ENCODE measurements at regions not wholly inside any gene's neighbourhood (a gene's known extent, or its start where the extent isn't known, plus 50 kb on each side); places are given as distances from the start of the nearest gene placed in this dataset.

GRCh38 chr1:94654919-94655318 is 113.4 kb upstream of the F3 start:
- Histone ChIP-seq H3K79me1 (ENCODE audit: low read depth, low read length) (no peaks in the 10 kb centered on the region), H3K14ac (ENCODE audit: low read length) (no peak overlapping the region), H2AFZ (ENCODE audit: low read length) (no peak overlapping the region), H4K8ac (ENCODE audit: low read depth, low read length) (no peak overlapping the region), H2BK15ac (ENCODE audit: low read length) (no peak overlapping the region), H3K18ac (ENCODE audit: low read length) (no peak overlapping the region), H3K4me2 (ENCODE audit: insufficient read depth, low read length, poor library complexity, severe bottlenecking) (no peak overlapping the region), H3K4ac (ENCODE audit: low read length) (no peak overlapping the region), H2BK5ac (ENCODE audit: low read length) (no peak overlapping the region), H2BK120ac (ENCODE audit: low read depth, low read length) (no peak overlapping the region), H2AK5ac (ENCODE audit: low read depth, low read length) (no peak overlapping the region), H3K9me3 (replicated peaks in 1 of 2; ENCODE audit: control insufficient read depth in 2 of 2, insufficient read depth in 1 of 2, low read depth in 1 of 2, low read length in 2 of 2) (peaks cover 0 to 3% of the 10 kb centered on the region in 2 donors), H3K4me1 (ENCODE audit: control insufficient read depth in 2 of 2, insufficient read depth in 1 of 2, low read depth in 1 of 2, low read length in 2 of 2) (peaks cover 0 to 15% of the 10 kb centered on the region in 2 donors), H2BK12ac (ENCODE audit: low read length) (peak overlapping the region; percentile 16), H3K36me3 (replicated peaks in 1 of 2; ENCODE audit: control insufficient read depth in 2 of 2, insufficient read depth in 2 of 2, low read length in 2 of 2) (no peaks in the 10 kb centered on the region), H3K9ac (ENCODE audit: low read depth, low read length, poor library complexity) (no peak overlapping the region), H3K23ac (ENCODE audit: low read depth, low read length, poor library complexity) (no peak overlapping the region), H3K27me3 (ENCODE audit: control insufficient read depth in 3 of 3, insufficient read depth in 3 of 3, low read depth in 1 of 3, low read length in 3 of 3) (no peaks in the 10 kb centered on the region), H3K27ac (replicated peaks; ENCODE audit: low read length) (no peak overlapping the region), H4K91ac (ENCODE audit: low read depth, low read length, poor library complexity) (no peak overlapping the region), H3K4me3 (ENCODE audit: low read length in 2 of 2) (no peak overlapping the region)
- WGBS, 2 donors (ENCODE audit: extremely low coverage in 2 of 2, insufficient read length in 2 of 2, insufficient replicate concordance in 1 of 2) = no CpG with 5 or more reads among the region's 4 CpGs
- no peak for DNase-seq (ENCODE audit: low spot score)

DNA sequence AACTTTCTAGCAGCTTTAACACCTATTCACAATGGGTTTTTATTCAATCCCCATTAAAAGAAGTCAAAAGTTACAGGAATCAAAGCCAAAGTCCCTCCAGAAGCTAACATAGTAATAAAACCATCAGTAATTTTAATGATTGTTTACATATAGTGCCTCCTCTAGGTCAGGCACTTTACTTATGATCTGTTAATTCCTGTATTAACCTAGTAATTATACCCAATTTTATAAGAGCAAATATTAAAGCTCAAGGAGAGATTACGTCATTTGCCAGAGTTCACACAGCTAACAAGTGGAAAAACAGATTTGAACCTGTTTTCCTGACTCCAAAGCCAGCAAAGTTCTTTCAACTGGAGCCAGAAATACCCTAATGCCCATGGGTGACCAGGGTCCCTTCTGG is 112.9 kb upstream of the F3 start:
- peaks cover 0 to 3% of the 10 kb centered on the region in 2 donors for H3K9me3 ChIP-seq (replicated peaks in 1 of 2; ENCODE audit: control insufficient read depth in 2 of 2, insufficient read depth in 1 of 2, low read depth in 1 of 2, low read length in 2 of 2)
- H2BK120ac ChIP-seq (ENCODE audit: low read depth, low read length) = no peak overlapping the region
- H3K4ac ChIP-seq (ENCODE audit: low read length) = no peak overlapping the region
- no peak overlapping the region for H3K23ac ChIP-seq (ENCODE audit: low read depth, low read length, poor library complexity)
- H3K36me3 ChIP-seq (replicated peaks in 1 of 2; ENCODE audit: control insufficient read depth in 2 of 2, insufficient read depth in 2 of 2, low read length in 2 of 2) = no peaks in the 10 kb centered on the region
- DNase-seq (ENCODE audit: low spot score) = no peak
- peaks cover 0 to 15% of the 10 kb centered on the region in 2 donors for H3K4me1 ChIP-seq (ENCODE audit: control insufficient read depth in 2 of 2, insufficient read depth in 1 of 2, low read depth in 1 of 2, low read length in 2 of 2)
- H4K8ac ChIP-seq (ENCODE audit: low read depth, low read length) = no peak overlapping the region
- H3K79me1 ChIP-seq (ENCODE audit: low read depth, low read length) = no peaks in the 10 kb centered on the region
- H2BK5ac ChIP-seq (ENCODE audit: low read length) = no peak overlapping the region
- H2BK12ac ChIP-seq (ENCODE audit: low read length) = no peak overlapping the region
- no peak overlapping the region for H3K9ac ChIP-seq (ENCODE audit: low read depth, low read length, poor library complexity)
- no peak overlapping the region for H3K18ac ChIP-seq (ENCODE audit: low read length)
- H3K27me3 ChIP-seq (ENCODE audit: control insufficient read depth in 3 of 3, insufficient read depth in 3 of 3, low read depth in 1 of 3, low read length in 3 of 3) = no peaks in the 10 kb centered on the region
- H2BK15ac ChIP-seq (ENCODE audit: low read length) = no peak overlapping the region
- no peak overlapping the region for H3K4me2 ChIP-seq (ENCODE audit: insufficient read depth, low read length, poor library complexity, severe bottlenecking)
- H2AFZ ChIP-seq (ENCODE audit: low read length) = no peak overlapping the region
- no peak overlapping the region for H4K91ac ChIP-seq (ENCODE audit: low read depth, low read length, poor library complexity)
- no peak overlapping the region for H3K27ac ChIP-seq (replicated peaks; ENCODE audit: low read length)
- no peak overlapping the region for H3K14ac ChIP-seq (ENCODE audit: low read length)
- H3K4me3 ChIP-seq (ENCODE audit: low read length in 2 of 2) = no peak overlapping the region
- no peak overlapping the region for H2AK5ac ChIP-seq (ENCODE audit: low read depth, low read length)
- no CpG with 5 or more reads among the region's 1 CpG for WGBS, 2 donors (ENCODE audit: extremely low coverage in 2 of 2, insufficient read length in 2 of 2, insufficient replicate concordance in 1 of 2)

GRCh38 chr1:94654031-94654430 is 112.5 kb upstream of the F3 start:
- Histone ChIP-seq H3K4me1 (ENCODE audit: control insufficient read depth in 2 of 2, insufficient read depth in 1 of 2, low read depth in 1 of 2, low read length in 2 of 2) (peaks cover 0 to 15% of the 10 kb centered on the region in 2 donors), H2BK120ac (ENCODE audit: low read depth, low read length) (no peak overlapping the region), H3K9ac (ENCODE audit: low read depth, low read length, poor library complexity) (no peak overlapping the region), H3K18ac (ENCODE audit: low read length) (no peak overlapping the region), H2AK5ac (ENCODE audit: low read depth, low read length) (no peak overlapping the region), H2BK12ac (ENCODE audit: low read length) (no peak overlapping the region), H3K27me3 (ENCODE audit: control insufficient read depth in 3 of 3, insufficient read depth in 3 of 3, low read depth in 1 of 3, low read length in 3 of 3) (no peaks in the 10 kb centered on the region), H3K79me1 (ENCODE audit: low read depth, low read length) (no peaks in the 10 kb centered on the region), H3K36me3 (replicated peaks in 1 of 2; ENCODE audit: control insufficient read depth in 2 of 2, insufficient read depth in 2 of 2, low read length in 2 of 2) (no peaks in the 10 kb centered on the region), H4K8ac (ENCODE audit: low read depth, low read length) (no peak overlapping the region), H3K4me2 (ENCODE audit: insufficient read depth, low read length, poor library complexity, severe bottlenecking) (no peak overlapping the region), H3K4me3 (ENCODE audit: low read length in 2 of 2) (no peak overlapping the region), H2BK15ac (ENCODE audit: low read length) (no peak overlapping the region), H3K27ac (replicated peaks; ENCODE audit: low read length) (no peak overlapping the region), H4K91ac (ENCODE audit: low read depth, low read length, poor library complexity) (no peak overlapping the region), H2AFZ (ENCODE audit: low read length) (no peak overlapping the region), H3K23ac (ENCODE audit: low read depth, low read length, poor library complexity) (no peak overlapping the region), H3K9me3 (replicated peaks in 1 of 2; ENCODE audit: control insufficient read depth in 2 of 2, insufficient read depth in 1 of 2, low read depth in 1 of 2, low read length in 2 of 2) (peaks cover 0 to 3% of the 10 kb centered on the region in 2 donors), H2BK5ac (ENCODE audit: low read length) (no peak overlapping the region), H3K4ac (ENCODE audit: low read length) (no peak overlapping the region), H3K14ac (ENCODE audit: low read length) (no peak overlapping the region)
- no CpG with 5 or more reads among the region's 1 CpG for WGBS, 2 donors (ENCODE audit: extremely low coverage in 2 of 2, insufficient read length in 2 of 2, insufficient replicate concordance in 1 of 2)
- DNase-seq (ENCODE audit: low spot score) = no peak

- H3K27ac ChIP-seq (replicated peaks; ENCODE audit: low read length) = no peak overlapping the region
- no CpG with 5 or more reads among the region's 3 CpGs for WGBS, 2 donors (ENCODE audit: extremely low coverage in 2 of 2, insufficient read length in 2 of 2, insufficient replicate concordance in 1 of 2)
- no peak for DNase-seq (ENCODE audit: low spot score)
These were observed 111.9 kb upstream of the F3 start for GRCh38 chr1:94653454-94653853.

More at GRCh38 chr1:94653454-94653853, 111.9 kb upstream of the F3 start:
- no peak overlapping the region for H2AFZ ChIP-seq (ENCODE audit: low read length)
- H3K9ac ChIP-seq (ENCODE audit: low read depth, low read length, poor library complexity) = no peak overlapping the region
- peak overlapping the region; percentile 82 for H4K91ac ChIP-seq (ENCODE audit: low read depth, low read length, poor library complexity)
- H3K4me1 ChIP-seq (ENCODE audit: control insufficient read depth in 2 of 2, insufficient read depth in 1 of 2, low read depth in 1 of 2, low read length in 2 of 2) = peaks cover 0 to 15% of the 10 kb centered on the region in 2 donors
- H2BK12ac ChIP-seq (ENCODE audit: low read length) = peak overlapping the region; percentile 8
- H2AK5ac ChIP-seq (ENCODE audit: low read depth, low read length) = peak overlapping the region; percentile 82
- H4K8ac ChIP-seq (ENCODE audit: low read depth, low read length) = peak overlapping the region; percentile 45
- no peak overlapping the region for H2BK5ac ChIP-seq (ENCODE audit: low read length)
- no peak overlapping the region for H3K4me2 ChIP-seq (ENCODE audit: insufficient read depth, low read length, poor library complexity, severe bottlenecking)
- H3K27me3 ChIP-seq (ENCODE audit: control insufficient read depth in 3 of 3, insufficient read depth in 3 of 3, low read depth in 1 of 3, low read length in 3 of 3) = no peaks in the 10 kb centered on the region
- H3K79me1 ChIP-seq (ENCODE audit: low read depth, low read length) = no peaks in the 10 kb centered on the region
- H3K4me3 ChIP-seq (ENCODE audit: low read length in 2 of 2) = no peak overlapping the region
- peak overlapping the region; percentile 4 for H3K4ac ChIP-seq (ENCODE audit: low read length)
- H2BK15ac ChIP-seq (ENCODE audit: low read length) = peak overlapping the region; percentile 73
- no peak overlapping the region for H3K23ac ChIP-seq (ENCODE audit: low read depth, low read length, poor library complexity)
- no peak overlapping the region for H3K14ac ChIP-seq (ENCODE audit: low read length)
- H3K36me3 ChIP-seq (replicated peaks in 1 of 2; ENCODE audit: control insufficient read depth in 2 of 2, insufficient read depth in 2 of 2, low read length in 2 of 2) = no peaks in the 10 kb centered on the region
- peaks cover 0 to 3% of the 10 kb centered on the region in 2 donors for H3K9me3 ChIP-seq (replicated peaks in 1 of 2; ENCODE audit: control insufficient read depth in 2 of 2, insufficient read depth in 1 of 2, low read depth in 1 of 2, low read length in 2 of 2)
- H3K18ac ChIP-seq (ENCODE audit: low read length) = peak overlapping the region; percentile 82
- no peak overlapping the region for H2BK120ac ChIP-seq (ENCODE audit: low read depth, low read length)

Data from neuronal stem cell (in vitro differentiated cells).